Thyroid gland (tissue), 4 donors: ENCODE measurements at regions not wholly inside any gene's neighbourhood (a gene's known extent, or its start where the extent isn't known, plus 50 kb on each side); places are given as distances from the start of the nearest gene placed in this dataset.
A peak's percentile ranks its signal among the peaks of the same experiment; 100 is the strongest.

ENCODE experiments used
- DNase-seq, 2 donors: peaks; one replicate each; pipeline ENCODE4 v3.0.0-alpha.2; 2019
- H3K27ac ChIP-seq, 3 donors: fragments of 200-600 bp; sonication (generic); 1 replicate in 2 of 3; 2 replicates in 1 of 3; pipeline ENCODE4 v1.5.1; 2016 to 2019; ENCODE audit warnings: mild to moderate bottlenecking in 1 of 3, moderate library complexity in 1 of 3
- H3K27me3 ChIP-seq: fragments of 200-600 bp; sonication (generic); one replicate; pipeline ENCODE4 v1.5.1; 2019
- H3K36me3 ChIP-seq, 2 donors: fragments of 200-600 bp; sonication (generic); one replicate each; pipeline ENCODE4 v1.5.1; 2016 to 2019
- H3K4me1 ChIP-seq, 2 donors: fragments of 200-600 bp; sonication (generic); one replicate each; pipeline ENCODE4 v1.5.1; 2017 to 2019
- H3K4me3 ChIP-seq, 3 donors: fragments of 200-600 bp; sonication (generic); replicated peaks in 1 of 3; 1 replicate in 2 of 3; 2 replicates in 1 of 3; pipeline ENCODE4 v1.5.1; 2016; ENCODE audit warnings: mild to moderate bottlenecking in 1 of 3
- H3K9me3 ChIP-seq: fragments of 200-600 bp; sonication (generic); one replicate; pipeline ENCODE4 v1.5.1; 2017
- POLR2A ChIP-seq, 2 donors: fragments of 450-650 bp; IDR thresholded peaks; one replicate each; pipeline ENCODE4 v1.6.1; 2017; ENCODE audit warnings: antibody characterized with exemption in 2 of 2, mild to moderate bottlenecking in 2 of 2, moderate library complexity in 1 of 2
- WGBS, 2 donors: methylation state at CpG; one replicate each; pipeline ENCODE4 v1.1.5; 2017; 5-methylcytosine and 5-hydroxymethylcytosine counted together
- intact Hi-C: fragments of 100-400 bp; cut with DNase I; formaldehyde crosslinking; loops from one replicate; pipeline ENCODE4 v1.15.1; 2023
- TF ChIP-seq, protein P1 (sequence below), 6 experiments: fragments of 200-600 bp in 3 of 6; fragments of 450-650 bp in 3 of 6; sonication (generic) in 3 of 6; IDR thresholded peaks; one replicate each; pipeline ENCODE4 v1.5.1; 2016 to 2019; ENCODE audit warnings: antibody characterized with exemption in 6 of 6, mild to moderate bottlenecking in 2 of 6, inconsistent platforms in 1 of 6, moderate library complexity in 1 of 6

DNA sequence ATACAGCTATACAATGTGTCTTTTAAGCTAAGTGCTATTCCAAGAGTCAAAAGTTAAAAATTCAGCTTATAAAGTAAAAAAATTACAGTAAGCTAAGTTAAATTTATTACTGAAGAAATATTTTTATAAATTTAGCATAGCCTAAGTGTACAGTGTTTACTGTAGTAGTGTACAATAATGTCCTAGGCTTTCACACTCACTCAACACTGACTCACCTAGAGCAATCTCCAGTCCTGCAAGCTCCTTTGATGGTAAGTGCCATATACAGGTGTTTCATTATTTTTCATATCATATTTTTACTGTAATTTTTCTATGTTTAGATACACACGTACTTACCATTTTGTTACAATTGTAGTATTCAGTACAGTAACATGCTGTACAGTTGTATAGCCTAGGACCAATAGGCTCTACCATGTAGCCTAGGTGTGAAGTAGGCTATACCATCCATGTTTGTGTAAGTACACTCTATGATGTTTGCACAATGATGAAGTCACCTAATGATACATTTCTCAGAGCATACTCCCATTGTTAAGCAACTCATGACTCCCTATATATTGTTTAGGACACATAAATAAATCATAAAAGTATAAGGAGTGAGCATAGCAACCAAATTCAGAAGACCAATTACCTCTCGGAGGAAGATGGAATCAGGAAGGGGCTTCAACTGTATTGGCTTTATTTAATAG is 165.1 kb upstream of the SLC30A5 start:
- H3K4me3 ChIP-seq = no peak overlapping the region
- TF ChIP-seq POLR2A (IDR thresholded peaks at IDR 0.05) = no peak
- TF ChIP-seq, protein P1, sequence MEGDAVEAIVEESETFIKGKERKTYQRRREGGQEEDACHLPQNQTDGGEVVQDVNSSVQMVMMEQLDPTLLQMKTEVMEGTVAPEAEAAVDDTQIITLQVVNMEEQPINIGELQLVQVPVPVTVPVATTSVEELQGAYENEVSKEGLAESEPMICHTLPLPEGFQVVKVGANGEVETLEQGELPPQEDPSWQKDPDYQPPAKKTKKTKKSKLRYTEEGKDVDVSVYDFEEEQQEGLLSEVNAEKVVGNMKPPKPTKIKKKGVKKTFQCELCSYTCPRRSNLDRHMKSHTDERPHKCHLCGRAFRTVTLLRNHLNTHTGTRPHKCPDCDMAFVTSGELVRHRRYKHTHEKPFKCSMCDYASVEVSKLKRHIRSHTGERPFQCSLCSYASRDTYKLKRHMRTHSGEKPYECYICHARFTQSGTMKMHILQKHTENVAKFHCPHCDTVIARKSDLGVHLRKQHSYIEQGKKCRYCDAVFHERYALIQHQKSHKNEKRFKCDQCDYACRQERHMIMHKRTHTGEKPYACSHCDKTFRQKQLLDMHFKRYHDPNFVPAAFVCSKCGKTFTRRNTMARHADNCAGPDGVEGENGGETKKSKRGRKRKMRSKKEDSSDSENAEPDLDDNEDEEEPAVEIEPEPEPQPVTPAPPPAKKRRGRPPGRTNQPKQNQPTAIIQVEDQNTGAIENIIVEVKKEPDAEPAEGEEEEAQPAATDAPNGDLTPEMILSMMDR (IDR thresholded peaks at IDR 0.05) = no peak
- H3K27me3 ChIP-seq = no peaks in the 10 kb centered on the region
- H3K4me1 ChIP-seq = no peaks in the 10 kb centered on the region
- no peaks in the 10 kb centered on the region for H3K9me3 ChIP-seq
- intact Hi-C loops = no loop called here
- WGBS, 2 donors = 94 to 96% methylated on average over 2 of the region's 2 CpGs
- no peak for DNase-seq
- no peak overlapping the region for H3K27ac ChIP-seq
- no peaks in the 10 kb centered on the region for H3K36me3 ChIP-seq

DNA sequence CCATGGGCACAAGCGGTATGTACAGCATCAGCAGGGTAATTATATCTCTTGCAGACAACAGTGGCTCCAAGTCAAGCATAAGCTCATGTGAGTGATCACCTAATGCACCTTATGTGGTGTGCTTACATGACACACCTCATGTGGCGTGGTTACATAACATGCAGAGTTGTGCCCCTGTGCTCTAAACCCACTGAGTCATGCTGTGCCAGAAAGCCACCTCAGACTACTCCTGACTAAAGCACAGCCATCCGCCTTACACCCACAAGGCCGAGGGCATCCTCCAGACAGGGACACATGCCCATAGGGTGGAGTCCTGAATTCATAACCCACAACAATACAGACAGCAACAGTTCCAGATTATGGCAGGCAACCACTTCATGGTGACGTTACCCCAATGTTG is 163.7 kb upstream of the SLC30A5 start:
- 91 to 93% methylated on average over 3 to 5 of the region's 5 CpGs for WGBS, 2 donors
- TF ChIP-seq, protein P1 (IDR thresholded peaks at IDR 0.05) = no peak
- no peak for TF ChIP-seq POLR2A (IDR thresholded peaks at IDR 0.05)
- intact Hi-C loops = no loop called here

DNA sequence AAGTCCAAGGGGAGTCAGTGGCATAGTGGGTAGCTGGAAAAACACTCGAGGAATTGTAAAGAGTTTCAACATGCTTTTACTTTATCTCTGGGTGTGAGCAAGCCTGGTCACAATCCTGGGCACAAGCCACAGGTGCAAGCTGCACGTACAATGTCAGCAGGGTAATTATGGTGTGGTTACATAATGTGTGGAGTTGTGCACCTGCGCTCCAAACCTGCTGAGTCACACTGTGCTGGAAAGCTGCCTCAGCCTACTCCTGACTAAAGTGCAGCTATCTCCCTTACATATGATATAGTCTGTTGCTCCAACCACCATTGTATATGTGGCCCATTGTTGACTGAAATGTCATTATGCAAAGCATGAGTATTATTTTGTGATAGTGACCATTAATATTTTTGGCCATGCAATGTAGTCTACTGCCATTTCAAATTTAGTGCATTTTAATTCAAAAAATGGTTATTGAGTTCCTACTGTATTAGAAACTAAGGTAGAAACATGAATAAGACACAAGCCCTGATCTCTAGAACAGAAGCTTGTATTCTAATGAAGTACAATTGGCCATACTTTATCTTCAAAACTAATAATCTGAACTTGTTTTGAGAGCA is 160.9 kb upstream of the SLC30A5 start:
- Histone ChIP-seq H3K27ac (no peak overlapping the region), H3K36me3 (no peaks in the 10 kb centered on the region), H3K4me1 (no peaks in the 10 kb centered on the region), H3K4me3 (no peak overlapping the region), H3K27me3 (no peaks in the 10 kb centered on the region), H3K9me3 (no peaks in the 10 kb centered on the region)
- intact Hi-C loops = no loop called here
- WGBS, 2 donors = 92 to 96% methylated on average over 3 of the region's 3 CpGs
- DNase-seq = peak in 1 of 2 donors; percentile 25
- TF ChIP-seq POLR2A (IDR thresholded peaks at IDR 0.05) = no peak
- TF ChIP-seq, protein P1 (IDR thresholded peaks at IDR 0.05) = no peak

More for the DNA sequence above, 163.7 kb upstream of the SLC30A5 start:
- Histone ChIP-seq H3K9me3 (no peaks in the 10 kb centered on the region), H3K4me3 (no peak overlapping the region), H3K27me3 (no peaks in the 10 kb centered on the region), H3K27ac (no peak overlapping the region), H3K36me3 (no peaks in the 10 kb centered on the region), H3K4me1 (no peaks in the 10 kb centered on the region)
- no peak for DNase-seq

DNA sequence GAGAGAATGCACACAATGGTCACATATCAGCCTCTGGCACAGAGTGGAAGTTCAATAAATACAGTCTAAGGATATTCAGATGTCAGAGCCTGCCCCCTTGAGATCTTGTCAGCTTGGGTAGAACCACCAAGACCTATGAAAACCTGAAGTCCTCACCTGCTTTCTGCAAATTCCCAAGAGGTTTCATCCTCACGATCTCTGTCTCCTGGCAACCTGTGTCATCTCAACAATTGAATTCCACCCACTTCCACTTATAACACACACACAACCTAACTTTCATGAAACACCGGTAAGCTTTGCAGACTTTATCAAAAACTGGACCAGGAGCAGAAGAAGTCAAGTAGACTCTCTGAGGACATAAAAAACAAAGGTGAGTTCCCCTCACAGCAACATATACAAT is 151.6 kb upstream of the SLC30A5 start:
- H3K4me1 ChIP-seq = no peaks in the 10 kb centered on the region
- intact Hi-C loops = no loop called here
- 89 to 94% methylated on average over 2 of the region's 2 CpGs for WGBS, 2 donors
- DNase-seq = no peak
- H3K36me3 ChIP-seq = no peaks in the 10 kb centered on the region
- no peak overlapping the region for H3K4me3 ChIP-seq
- H3K9me3 ChIP-seq = no peaks in the 10 kb centered on the region
- no peaks in the 10 kb centered on the region for H3K27me3 ChIP-seq
- no peak overlapping the region for H3K27ac ChIP-seq
- TF ChIP-seq POLR2A (IDR thresholded peaks at IDR 0.05) = no peak
- TF ChIP-seq, protein P1 (IDR thresholded peaks at IDR 0.05) = no peak

DNA sequence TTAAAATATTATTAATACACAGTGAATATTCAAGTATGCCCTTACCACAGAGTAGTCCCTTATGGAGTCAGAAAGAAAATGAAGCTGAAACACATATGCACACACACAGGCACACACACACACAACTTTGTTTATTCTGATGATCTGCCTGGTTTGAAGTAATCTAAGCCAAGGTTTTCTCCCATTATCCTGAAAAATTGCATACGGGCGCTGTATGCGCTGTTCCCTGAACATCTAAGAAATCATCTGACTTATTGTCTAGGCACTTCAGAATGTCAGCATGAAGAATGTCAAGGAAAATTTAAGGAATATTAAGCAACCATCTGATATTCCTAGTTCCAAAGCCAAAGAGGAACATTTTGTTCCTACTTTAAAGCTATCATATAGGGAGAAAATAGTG is 147.1 kb upstream of the SLC30A5 start:
- intact Hi-C loops = no loop called here
- H3K4me3 ChIP-seq = no peak overlapping the region
- H3K4me1 ChIP-seq = peaks cover 14 to 25% of the 10 kb centered on the region in 2 donors
- 87 to 97% methylated on average over 3 of the region's 3 CpGs for WGBS, 2 donors
- H3K9me3 ChIP-seq = no peaks in the 10 kb centered on the region
- H3K27ac ChIP-seq = no peak overlapping the region
- TF ChIP-seq POLR2A (IDR thresholded peaks at IDR 0.05) = no peak
- TF ChIP-seq, protein P1 (IDR thresholded peaks at IDR 0.05) = no peak
- H3K27me3 ChIP-seq = no peaks in the 10 kb centered on the region
- H3K36me3 ChIP-seq = no peaks in the 10 kb centered on the region
- DNase-seq = no peak
